Mesenchymal stem cell (in vitro differentiated cells and primary cell): ENCODE measurements at regions not wholly inside any gene's neighbourhood (a gene's known extent, or its start where the extent isn't known, plus 50 kb on each side); places are given as distances from the start of the nearest gene placed in this dataset. TPM values are rescaled to one million over a fixed set of nuclear protein-coding genes. Genes with fewer than 3 reads are reported as not detected.

Experiments
- DNase-seq: peaks from one replicate; pipeline ENCODE4 v3.0.0-alpha.2; 2013
- H2AFZ ChIP-seq: one replicate; pipeline ENCODE4 v1.6.1; 2013; ENCODE audit warnings: low read depth, mild to moderate bottlenecking, control low read depth, inconsistent platforms, low read length, moderate library complexity
- H2AK5ac ChIP-seq: 2 replicates; pipeline ENCODE4 v1.6.1; 2013; ENCODE audit warnings: low read length, moderate library complexity, mild to moderate bottlenecking, inconsistent platforms; ENCODE audit not compliant: severe bottlenecking
- H2BK120ac ChIP-seq: one replicate; pipeline ENCODE4 v1.6.1; 2013; ENCODE audit warnings: low read depth, mild to moderate bottlenecking, inconsistent platforms, low read length, moderate library complexity
- H2BK12ac ChIP-seq, 2 experiments: one replicate each; pipeline ENCODE4 v1.6.1; 2013; ENCODE audit warnings: inconsistent platforms in 2 of 2, low read length in 2 of 2, mild to moderate bottlenecking in 2 of 2, moderate library complexity in 2 of 2, control low read depth in 1 of 2
- H2BK15ac ChIP-seq: one replicate; pipeline ENCODE4 v1.6.1; 2013; ENCODE audit warnings: mild to moderate bottlenecking, low read depth, inconsistent platforms; ENCODE audit not compliant: poor library complexity, severe bottlenecking
- H2BK5ac ChIP-seq: 2 replicates; pipeline ENCODE4 v1.6.1; 2013; ENCODE audit warnings: low read depth, mild to moderate bottlenecking, low read length, control low read depth, inconsistent platforms; ENCODE audit not compliant: poor library complexity, severe bottlenecking
- H3K14ac ChIP-seq, 2 experiments: one replicate each; pipeline ENCODE4 v1.6.1; 2013; ENCODE audit warnings: inconsistent platforms in 2 of 2, low read length in 2 of 2, control low read depth in 1 of 2, mild to moderate bottlenecking in 1 of 2, moderate library complexity in 1 of 2
- H3K18ac ChIP-seq, 2 experiments: one replicate each; pipeline ENCODE4 v1.6.1; 2013; ENCODE audit warnings: inconsistent platforms in 2 of 2, low read length in 2 of 2, control low read depth in 1 of 2, low read depth in 1 of 2, mild to moderate bottlenecking in 1 of 2
- H3K23ac ChIP-seq, 2 experiments: one replicate each; pipeline ENCODE4 v1.6.1; 2013; ENCODE audit warnings: inconsistent platforms in 2 of 2, low read length in 2 of 2, mild to moderate bottlenecking in 2 of 2, moderate library complexity in 2 of 2, control low read depth in 1 of 2
- H3K27ac ChIP-seq: 2 replicates; pipeline ENCODE4 v1.5.1; 2013; ENCODE audit warnings: mild to moderate bottlenecking, moderate library complexity, low read length, control low read depth, inconsistent platforms; ENCODE audit not compliant: poor library complexity, severe bottlenecking
- H3K27me3 ChIP-seq, 2 experiments: 2 replicates each; pipeline versions ENCODE4 v1.6.1 to v1.7.0; 2013; ENCODE audit warnings: low read length in 2 of 2, mild to moderate bottlenecking in 2 of 2, moderate library complexity in 2 of 2, control low read depth in 1 of 2, inconsistent platforms in 1 of 2; ENCODE audit not compliant: control insufficient read depth in 1 of 2, insufficient read depth in 1 of 2
- H3K36me3 ChIP-seq, 2 experiments: 2 replicates each; pipeline versions ENCODE4 v1.6.1 to v1.7.0; 2013; ENCODE audit warnings: low read length in 2 of 2, control low read depth in 1 of 2, inconsistent platforms in 1 of 2, low read depth in 1 of 2, mild to moderate bottlenecking in 1 of 2; ENCODE audit not compliant: insufficient read depth in 2 of 2, control insufficient read depth in 1 of 2
- H3K4ac ChIP-seq, 2 experiments: one replicate each; pipeline ENCODE4 v1.6.1; 2013; ENCODE audit warnings: inconsistent platforms in 2 of 2, low read length in 2 of 2, mild to moderate bottlenecking in 2 of 2, moderate library complexity in 2 of 2, control low read depth in 1 of 2, low read depth in 1 of 2
- H3K4me1 ChIP-seq: 2 replicates; pipeline ENCODE4 v1.6.1; 2013; ENCODE audit warnings: low read depth, low read length, control low read depth; ENCODE audit not compliant: control insufficient read depth, insufficient read depth
- H3K4me2 ChIP-seq: 2 replicates; pipeline ENCODE4 v1.6.1; 2013; ENCODE audit warnings: low read length, mild to moderate bottlenecking, inconsistent platforms; ENCODE audit not compliant: poor library complexity, severe bottlenecking
- H3K4me3 ChIP-seq, 2 experiments: 2 replicates each; pipeline versions ENCODE4 v1.5.1 to v1.7.0; 2013; ENCODE audit warnings: low read length in 2 of 2, mild to moderate bottlenecking in 2 of 2, control low read depth in 1 of 2, low read depth in 1 of 2; ENCODE audit not compliant: insufficient read depth in 1 of 2
- H3K79me1 ChIP-seq: replicated peaks from 2 replicates; pipeline ENCODE4 v1.6.1; 2013; ENCODE audit warnings: mild to moderate bottlenecking, control low read depth, low read length, inconsistent platforms; ENCODE audit not compliant: poor library complexity, severe bottlenecking
- H3K9ac ChIP-seq: 2 replicates; pipeline ENCODE4 v1.7.0; 2013; ENCODE audit warnings: mild to moderate bottlenecking, low read length, moderate library complexity
- H3K9me3 ChIP-seq: 2 replicates; pipeline ENCODE4 v1.7.0; 2013; ENCODE audit warnings: mild to moderate bottlenecking, low read length; ENCODE audit not compliant: control insufficient read depth
- H4K8ac ChIP-seq: one replicate; pipeline ENCODE4 v1.6.1; 2013; ENCODE audit warnings: inconsistent platforms, mild to moderate bottlenecking, low read length, moderate library complexity
- H4K91ac ChIP-seq: one replicate; pipeline ENCODE4 v1.6.1; 2013; ENCODE audit warnings: mild to moderate bottlenecking, low read length, inconsistent platforms
- WGBS: methylation state at CpG from one replicate; pipeline ENCODE4 v1.1.7; 2013; ENCODE audit warnings: mixed read lengths; 5-methylcytosine and 5-hydroxymethylcytosine counted together
- small RNA-seq: library from polyadenylated mRNA; stranded (forward); fragments of <200 nt; extraction: miRNeasy Mini kit (QIAGEN cat#:217004); gene quantifications from one replicate; pipeline ENCODE3, GENCODE V24; 2013; ENCODE audit warnings: low read depth

DNA sequence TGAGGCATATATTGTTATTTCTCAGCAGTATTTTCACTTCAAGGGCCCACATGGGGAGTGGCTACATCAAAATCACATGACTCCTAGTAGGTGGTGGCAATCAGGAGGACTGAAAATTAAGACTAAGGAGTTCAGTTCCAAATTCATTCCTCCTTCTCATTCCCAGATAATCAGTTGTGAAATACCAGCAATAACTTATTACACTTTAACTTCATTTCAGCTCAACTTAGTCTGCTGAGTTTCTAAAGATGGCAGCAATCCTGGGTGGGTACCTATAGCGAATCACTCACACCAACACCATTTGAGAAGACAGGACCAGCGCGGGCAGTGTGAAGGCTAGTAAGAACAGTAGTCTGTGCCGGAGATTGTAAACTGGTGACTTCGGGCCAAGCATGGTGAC lies 63.9 kb upstream of the SLC10A2 start:
- Histone ChIP-seq H2BK15ac (no peak overlapping the region), H3K23ac (no peak overlapping the region), H3K79me1 (no peaks in the 10 kb centered on the region), H2BK120ac (no peak overlapping the region), H4K91ac (no peak overlapping the region), H3K36me3 (no peaks in the 10 kb centered on the region), H3K4me3 (no peak overlapping the region), H4K8ac (no peak overlapping the region), H2BK5ac (no peak overlapping the region), H3K9me3 (no peaks in the 10 kb centered on the region), H2AFZ (no peak overlapping the region), H3K14ac (no peak overlapping the region), H3K9ac (no peak overlapping the region), H3K4ac (no peak overlapping the region), H3K27me3 (no peaks in the 10 kb centered on the region), H3K4me1 (no peaks in the 10 kb centered on the region), H2AK5ac (no peak overlapping the region), H3K18ac (no peak overlapping the region), H3K27ac (no peak overlapping the region), H3K4me2 (no peak overlapping the region), H2BK12ac (no peak overlapping the region)
- no CpG with 5 or more reads among the region's 5 CpGs for WGBS
- DNase-seq, result no peak

Small RNA genes in the stretch of these regions (small RNA-seq; reads per million reads assigned to genes)
- gene RF00402 (not detected), gene RF02090 (not detected), gene RF02091 (not detected), gene RNA5SP38 (not detected)
